Fibroblast of upper back skin (primary cell): ENCODE measurements at regions not wholly inside any gene's neighbourhood (a gene's known extent, or its start where the extent isn't known, plus 50 kb on each side); places are given as distances from the start of the nearest gene placed in this dataset.
"Not testable (repeated sequence)": the region's sequence is repeated elsewhere in the genome, so short reads cannot be mapped to it uniquely, and the experiment has no call there.

ENCODE experiments used
- DNase-seq: peaks from one replicate; pipeline ENCODE4 v3.0.0-alpha.2; 2013

GRCh38 chr10:84571146-84571545 is 242.8 kb downstream of the CCSER2 start:
- DNase-seq = no peak

GRCh38 chr10:84574102-84574501 is 245.7 kb downstream of the CCSER2 start:
- DNase-seq = no peak

GRCh38 chr10:84581976-84582375 is 253.6 kb downstream of the CCSER2 start:
- DNase-seq = no peak

GRCh38 chr10:84583501-84583900 is 255.1 kb downstream of the CCSER2 start:
- DNase-seq = no peak

- no peak for DNase-seq
These were observed 259.4 kb downstream of the CCSER2 start for GRCh38 chr10:84587789-84588188.

- DNase-seq = no peak
These were observed 260.0 kb downstream of the CCSER2 start for GRCh38 chr10:84588426-84588825.

GRCh38 chr10:84588971-84589370 is 260.6 kb downstream of the CCSER2 start:
- no peak for DNase-seq

- DNase-seq = no peak
These were observed 261.3 kb downstream of the CCSER2 start for GRCh38 chr10:84589526-84590205.

GRCh38 chr10:84590327-84591193 is 262.2 kb downstream of the CCSER2 start:
- DNase-seq = no peak

- no peak for DNase-seq
These were observed 265.1 kb downstream of the CCSER2 start for GRCh38 chr10:84593506-84593905.

GRCh38 chr10:84596585-84596984 is 268.2 kb downstream of the CCSER2 start:
- no peak for DNase-seq

- no peak for DNase-seq
These were observed 270.9 kb downstream of the CCSER2 start for GRCh38 chr10:84599254-84599653.

- no peak for DNase-seq
These were observed 272.6 kb downstream of the CCSER2 start for GRCh38 chr10:84600947-84601346.

- DNase-seq = not testable (repeated sequence)
These were observed 274.2 kb downstream of the CCSER2 start for GRCh38 chr10:84602543-84602942.

- no peak for DNase-seq
These were observed 275.6 kb downstream of the CCSER2 start for GRCh38 chr10:84603971-84604370.

- no peak for DNase-seq
These were observed 277.4 kb downstream of the CCSER2 start for GRCh38 chr10:84605802-84606201.

GRCh38 chr10:84606428-84606827 is 278.0 kb downstream of the CCSER2 start:
- DNase-seq = no peak

GRCh38 chr10:84607044-84607443 is 278.7 kb downstream of the CCSER2 start:
- no peak for DNase-seq

- no peak for DNase-seq
These were observed 279.1 kb downstream of the CCSER2 start for GRCh38 chr10:84607523-84607922.

- DNase-seq = no peak
These were observed 279.7 kb downstream of the CCSER2 start for GRCh38 chr10:84608126-84608525.

- DNase-seq = peak; percentile 0
These were observed 285.1 kb downstream of the CCSER2 start for GRCh38 chr10:84613336-84614021.

- DNase-seq = no peak
These were observed 298.2 kb downstream of the CCSER2 start for GRCh38 chr10:84626397-84627087.

- DNase-seq = no peak
These were observed 304.5 kb downstream of the CCSER2 start for GRCh38 chr10:84632866-84633265.
